Right lobe of liver (tissue), 4 donors: ENCODE measurements at regions not wholly inside any gene's neighbourhood (a gene's known extent, or its start where the extent isn't known, plus 50 kb on each side); places are given as distances from the start of the nearest gene placed in this dataset.

ENCODE experiments used
- CTCF ChIP-seq, 4 donors: fragments of 200-600 bp in 3 of 4; fragments of 450-650 bp in 1 of 4; IDR thresholded peaks; one replicate each; pipeline versions ENCODE4 v1.5.1 to v1.8.0; 2016 to 2022; ENCODE audit warnings: antibody characterized with exemption in 4 of 4, mild to moderate bottlenecking in 2 of 4
- POLR2A ChIP-seq: fragments of 450-650 bp; IDR thresholded peaks from one replicate; pipeline ENCODE4 v1.6.1; 2017; ENCODE audit warnings: antibody characterized with exemption, mild to moderate bottlenecking
- donor health status: DM: no; HTN: no; CAD: no.
- donor health status: DM: no; HTN: no; CAD: no.
- donor health status: DM: no; HTN: yes; CAD: no.

GRCh38 chr22:48052621-48052890, 1290.1 kb downstream of the TBC1D22A start:
- TF ChIP-seq POLR2A (no peak), CTCF (IDR thresholded peaks at IDR 0.05) (no peak)
